PFSK-1 (cell line): ENCODE measurements at regions not wholly inside any gene's neighbourhood (a gene's known extent, or its start where the extent isn't known, plus 50 kb on each side); places are given as distances from the start of the nearest gene placed in this dataset.

Experiments used
- FOXP2 ChIP-seq: optimal IDR thresholded peaks from 2 replicates; pipeline ENCODE3; 2011; ENCODE audit warnings: borderline replicate concordance, control low read depth, inconsistent platforms; ENCODE audit not compliant: insufficient read depth; ENCODE audit errors: extremely low read length, extremely low read depth
- POLR2AphosphoS5 ChIP-seq: IDR thresholded peaks from 2 replicates; pipeline ENCODE4 v1.6.1; 2012; ENCODE audit warnings: low read depth, mild to moderate bottlenecking, control low read depth, low read length, moderate library complexity
- SIN3A ChIP-seq: IDR thresholded peaks from 2 replicates; pipeline ENCODE4 v1.6.1; 2012; ENCODE audit warnings: mild to moderate bottlenecking, low read length, moderate library complexity, borderline replicate concordance; ENCODE audit not compliant: insufficient read depth
- TAF1 ChIP-seq: IDR thresholded peaks from 2 replicates; pipeline ENCODE4 v1.6.1; 2012; ENCODE audit warnings: low read length, control low read depth, borderline replicate concordance; ENCODE audit not compliant: insufficient read depth
- TF ChIP-seq, protein P1 (sequence below), 2 experiments: IDR thresholded peaks; 2 replicates each; pipeline versions ENCODE4 v1.6.1 to v1.8.0; 2011 to 2012; ENCODE audit warnings: low read depth in 2 of 2, low read length in 2 of 2, control low read depth in 1 of 2, inconsistent platforms in 1 of 2, mild to moderate bottlenecking in 1 of 2, moderate library complexity in 1 of 2; ENCODE audit not compliant: insufficient read depth in 1 of 2

DNA sequence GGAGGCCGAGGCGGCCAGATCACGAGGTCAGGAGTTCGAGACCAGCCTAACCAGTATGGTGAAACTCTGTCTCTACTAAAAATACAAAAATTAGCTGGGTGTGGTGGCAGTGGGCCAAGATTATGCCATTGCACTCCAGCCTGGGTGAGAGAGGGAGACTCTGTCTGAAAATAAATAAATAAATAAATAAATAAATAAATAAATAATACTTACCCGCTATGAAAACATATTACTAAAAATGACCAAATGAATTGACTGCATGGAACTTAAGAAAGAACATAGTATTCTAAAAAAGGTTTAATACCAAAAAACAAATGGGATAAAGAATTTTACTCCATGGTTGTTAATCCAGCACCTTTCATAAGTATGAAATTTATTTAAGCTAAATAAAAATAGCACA is 305.0 kb downstream of the GATA3 start:
- TF ChIP-seq POLR2AphosphoS5 (no peak), FOXP2 (no peak), TAF1 (no peak), SIN3A (no peak)
- TF ChIP-seq, protein P1, sequence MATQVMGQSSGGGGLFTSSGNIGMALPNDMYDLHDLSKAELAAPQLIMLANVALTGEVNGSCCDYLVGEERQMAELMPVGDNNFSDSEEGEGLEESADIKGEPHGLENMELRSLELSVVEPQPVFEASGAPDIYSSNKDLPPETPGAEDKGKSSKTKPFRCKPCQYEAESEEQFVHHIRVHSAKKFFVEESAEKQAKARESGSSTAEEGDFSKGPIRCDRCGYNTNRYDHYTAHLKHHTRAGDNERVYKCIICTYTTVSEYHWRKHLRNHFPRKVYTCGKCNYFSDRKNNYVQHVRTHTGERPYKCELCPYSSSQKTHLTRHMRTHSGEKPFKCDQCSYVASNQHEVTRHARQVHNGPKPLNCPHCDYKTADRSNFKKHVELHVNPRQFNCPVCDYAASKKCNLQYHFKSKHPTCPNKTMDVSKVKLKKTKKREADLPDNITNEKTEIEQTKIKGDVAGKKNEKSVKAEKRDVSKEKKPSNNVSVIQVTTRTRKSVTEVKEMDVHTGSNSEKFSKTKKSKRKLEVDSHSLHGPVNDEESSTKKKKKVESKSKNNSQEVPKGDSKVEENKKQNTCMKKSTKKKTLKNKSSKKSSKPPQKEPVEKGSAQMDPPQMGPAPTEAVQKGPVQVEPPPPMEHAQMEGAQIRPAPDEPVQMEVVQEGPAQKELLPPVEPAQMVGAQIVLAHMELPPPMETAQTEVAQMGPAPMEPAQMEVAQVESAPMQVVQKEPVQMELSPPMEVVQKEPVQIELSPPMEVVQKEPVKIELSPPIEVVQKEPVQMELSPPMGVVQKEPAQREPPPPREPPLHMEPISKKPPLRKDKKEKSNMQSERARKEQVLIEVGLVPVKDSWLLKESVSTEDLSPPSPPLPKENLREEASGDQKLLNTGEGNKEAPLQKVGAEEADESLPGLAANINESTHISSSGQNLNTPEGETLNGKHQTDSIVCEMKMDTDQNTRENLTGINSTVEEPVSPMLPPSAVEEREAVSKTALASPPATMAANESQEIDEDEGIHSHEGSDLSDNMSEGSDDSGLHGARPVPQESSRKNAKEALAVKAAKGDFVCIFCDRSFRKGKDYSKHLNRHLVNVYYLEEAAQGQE (IDR thresholded peaks at IDR 0.05; ENCODE audit: insufficient read depth in 1 of 2, low read depth in 2 of 2, low read length in 2 of 2) = no peak

DNA sequence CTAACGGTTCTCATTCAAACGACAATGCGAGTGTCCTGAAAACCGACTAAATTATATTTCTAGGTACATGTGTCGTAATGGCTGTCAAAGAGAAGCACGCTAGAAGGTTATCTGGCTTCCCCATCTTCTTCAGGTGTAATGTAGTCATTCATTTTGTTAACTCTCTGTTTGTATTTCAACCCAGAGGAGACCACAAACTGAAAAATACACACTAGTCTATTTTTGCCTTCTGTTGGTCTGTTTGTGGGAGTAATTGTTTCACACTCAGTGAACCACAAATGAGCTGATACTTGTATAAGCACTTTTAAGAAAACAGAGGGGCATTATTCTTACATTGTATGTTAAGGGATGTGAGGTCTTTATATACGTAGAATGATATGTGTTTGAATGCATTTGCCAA is 305.9 kb downstream of the GATA3 start:
- TF ChIP-seq SIN3A (no peak), TAF1 (no peak), POLR2AphosphoS5 (no peak), FOXP2 (no peak)
- TF ChIP-seq, protein P1 (IDR thresholded peaks at IDR 0.05; ENCODE audit: insufficient read depth in 1 of 2, low read depth in 2 of 2, low read length in 2 of 2) = no peak

DNA sequence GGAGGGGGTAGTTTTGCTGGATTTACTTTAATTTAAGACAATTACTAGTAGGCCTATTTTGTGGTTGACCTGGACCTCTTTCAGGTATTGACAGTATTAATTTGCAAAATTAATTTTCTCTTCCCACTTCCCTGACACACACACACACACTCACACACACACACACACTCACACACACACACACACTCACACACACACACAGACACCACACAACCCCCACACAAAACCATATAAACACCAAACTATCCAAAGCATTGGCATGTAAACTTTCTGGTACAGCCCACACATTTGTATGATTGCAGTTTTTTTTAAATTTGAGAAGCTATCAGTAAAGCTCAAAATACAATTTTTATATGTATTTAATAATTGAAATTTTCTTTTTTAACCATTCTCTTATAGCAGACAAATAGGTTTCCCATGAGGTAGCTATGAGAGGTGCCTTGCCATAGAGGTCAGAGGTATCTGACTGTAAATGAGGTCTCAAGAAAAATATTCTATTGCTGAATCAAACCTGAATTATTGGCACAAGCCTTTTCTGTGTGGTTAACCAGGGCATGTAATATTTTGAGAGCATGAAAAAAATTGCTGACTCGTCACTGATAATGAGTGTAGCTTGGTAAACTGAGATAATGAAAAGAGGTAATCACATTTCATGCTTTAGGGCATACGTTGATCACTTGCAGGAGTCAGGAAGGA is 306.5 kb downstream of the GATA3 start:
- TF ChIP-seq TAF1 (no peak), POLR2AphosphoS5 (no peak), SIN3A (no peak), FOXP2 (no peak)
- TF ChIP-seq, protein P1 (IDR thresholded peaks at IDR 0.05; ENCODE audit: insufficient read depth in 1 of 2, low read depth in 2 of 2, low read length in 2 of 2) = no peak

DNA sequence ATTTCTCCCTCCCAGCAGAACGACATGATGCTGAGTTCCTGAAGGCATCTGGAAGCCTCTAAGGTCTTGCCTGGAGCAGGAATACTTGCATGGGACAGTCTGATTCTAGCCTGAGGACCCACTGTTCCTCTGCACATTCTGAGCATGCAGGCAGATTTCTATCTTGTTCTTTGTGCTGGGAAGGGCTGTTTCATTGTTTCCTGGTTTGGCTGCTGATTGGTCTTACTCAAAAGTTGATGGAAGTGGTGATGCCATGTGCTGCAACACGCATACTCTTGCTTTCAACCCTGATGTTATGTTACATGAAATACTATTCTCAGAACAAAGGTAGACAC is 307.0 kb downstream of the GATA3 start:
- no peak for TF ChIP-seq TAF1

DNA sequence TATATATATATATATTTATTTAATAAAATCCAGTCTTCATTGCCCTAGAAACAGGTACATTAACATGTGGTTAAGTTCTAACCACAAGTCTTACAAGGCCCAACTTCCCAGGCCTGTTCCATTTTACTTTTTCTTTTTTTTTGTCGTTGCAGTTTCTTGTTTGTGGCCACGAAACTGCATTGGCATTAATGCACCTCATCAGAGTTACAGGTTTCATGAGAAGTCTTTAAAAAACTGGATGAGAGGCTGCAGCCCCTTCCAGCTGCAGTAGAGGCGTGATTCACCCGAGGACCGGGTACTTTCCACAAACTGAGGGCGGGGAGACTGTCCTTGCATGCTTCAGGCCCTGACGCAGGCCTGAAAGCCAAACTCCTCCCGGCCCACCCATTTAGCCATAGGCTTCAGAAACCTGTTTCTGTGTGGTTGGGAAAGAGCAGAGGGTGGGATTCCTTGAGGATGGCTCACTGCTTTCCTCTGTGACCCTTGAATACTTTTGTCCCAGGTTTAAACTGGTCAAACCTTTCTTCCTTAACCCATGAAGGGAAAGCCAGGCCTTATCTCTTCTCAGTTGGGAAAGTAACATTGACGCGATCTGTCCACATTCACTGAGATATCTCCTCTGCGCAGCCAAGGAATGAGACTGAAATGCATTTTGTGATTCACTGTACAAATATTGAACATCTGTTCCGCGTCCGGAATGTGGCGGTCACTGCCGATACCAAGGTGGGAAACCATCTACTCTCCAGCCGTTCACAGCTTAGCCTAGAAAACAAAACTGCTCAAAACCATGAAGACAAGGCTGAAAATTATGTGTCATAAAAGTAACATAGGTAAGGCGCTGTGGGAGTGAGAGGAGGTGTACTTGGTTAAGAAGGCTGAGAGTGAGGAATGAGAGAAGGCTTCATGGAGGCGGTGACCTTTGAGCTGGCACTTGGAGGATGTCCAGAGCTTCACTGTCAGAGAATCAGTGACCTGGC is 311.7 kb downstream of the GATA3 start:
- no peak for TF ChIP-seq TAF1
- TF ChIP-seq SIN3A = no peak
- no peak for TF ChIP-seq POLR2AphosphoS5
- TF ChIP-seq, protein P1 (IDR thresholded peaks at IDR 0.05; ENCODE audit: insufficient read depth in 1 of 2, low read depth in 2 of 2, low read length in 2 of 2) = no peak
- no peak for TF ChIP-seq FOXP2
